Activated CD4-positive, alpha-beta T cell treated with anti-CD3 and anti-CD28 coated beads for 36 hours (primary cell): ENCODE measurements at regions not wholly inside any gene's neighbourhood (a gene's known extent, or its start where the extent isn't known, plus 50 kb on each side); places are given as distances from the start of the nearest gene placed in this dataset.

Experiments
- ATAC-seq: fragments of 200-7000 bp; cut with Tn5 transposase; one replicate; pipeline ENCODE4 v1.10.0; 2021; ENCODE audit warnings: mild to moderate bottlenecking, moderate library complexity
- CTCF ChIA-PET: fragments of 350-600 bp; sonication (Branson Sonifier 250); formaldehyde crosslinking; loops from one replicate; lab custom pipeline; 2021; ENCODE audit warnings: antibody characterized with exemption; lab: Charles Lee
- POLR2A ChIA-PET: fragments of 350-600 bp; sonication (Branson Sonifier 250); formaldehyde crosslinking; loops from one replicate; lab custom pipeline; 2021; ENCODE audit warnings: antibody characterized with exemption, inconsistent platforms; lab: Charles Lee
- DNase-seq: peaks from one replicate; pipeline ENCODE4 v3.0.0-alpha.2; 2020
- H3K27ac Mint-ChIP-seq: one replicate; pipeline ENCODE4 v1.8.0; 2021; ENCODE audit warnings: mixed read lengths
- H3K27me3 Mint-ChIP-seq: one replicate; pipeline ENCODE4 v1.8.0; 2021; ENCODE audit warnings: mixed read lengths
- H3K36me3 Mint-ChIP-seq: one replicate; pipeline ENCODE4 v1.8.0; 2021; ENCODE audit warnings: low read depth, mixed read lengths
- H3K4me1 Mint-ChIP-seq: one replicate; pipeline ENCODE4 v1.8.0; 2021; ENCODE audit warnings: mixed read lengths
- H3K4me3 Mint-ChIP-seq: one replicate; pipeline ENCODE4 v1.8.0; 2021; ENCODE audit warnings: mild to moderate bottlenecking, moderate library complexity, mixed read lengths
- H3K9me3 Mint-ChIP-seq: one replicate; pipeline ENCODE4 v1.8.0; 2021; ENCODE audit warnings: low read depth, mixed read lengths
- intact Hi-C, 2 experiments: fragments of 100-400 bp; cut with DNase I in 1 of 2; cut with micrococcal nuclease in 1 of 2; formaldehyde crosslinking; loops; one replicate each; pipeline versions ENCODE4 v1.14.2 to v1.15.1; 2022 to 2024; cut with DNase I, micrococcal nuclease

- Mint-ChIP-seq H3K9me3 (no peaks in the 10 kb centered on the region), H3K27ac (no peak overlapping the region), H3K4me1 (no peaks in the 10 kb centered on the region), H3K27me3 (peaks cover 3% of the 10 kb centered on the region), H3K36me3 (no peaks in the 10 kb centered on the region), H3K4me3 (no peak overlapping the region)
- ATAC-seq = no peak
- CTCF ChIA-PET = no interaction called here
- intact Hi-C loops = no loop called here
- DNase-seq = no peak
- POLR2A ChIA-PET = no interaction called here
Measured at GRCh38 chr4:56118055-56118454, 169.3 kb downstream of the CEP135 start.

GRCh38 chr4:56115898-56116297 lies 167.2 kb downstream of the CEP135 start:
- POLR2A ChIA-PET = no interaction called here
- DNase-seq (no peak), ATAC-seq (no peak)
- Mint-ChIP-seq H3K27ac (no peak overlapping the region), H3K9me3 (no peaks in the 10 kb centered on the region), H3K4me1 (peaks cover 4% of the 10 kb centered on the region), H3K36me3 (no peaks in the 10 kb centered on the region), H3K27me3 (no peaks in the 10 kb centered on the region), H3K4me3 (no peak overlapping the region)
- CTCF ChIA-PET = no interaction called here
- intact Hi-C loops = no loop called here

GRCh38 chr4:56112377-56112776 lies 163.6 kb downstream of the CEP135 start:
- ChIA-PET POLR2A (no interaction called here), CTCF (interaction anchor here (0.7 kb wide), 1 partner anchor 24 kb away, joined by 3 read pairs; no protein-coding TSS in a partner anchor)
- intact Hi-C loops = no loop called here
- no peaks in the 10 kb centered on the region for H3K36me3 Mint-ChIP-seq
- ATAC-seq (no peak), DNase-seq (no peak)
- no peaks in the 10 kb centered on the region for H3K9me3 Mint-ChIP-seq
- H3K27me3 Mint-ChIP-seq = no peaks in the 10 kb centered on the region
- peaks cover 9% of the 10 kb centered on the region for H3K4me1 Mint-ChIP-seq
- H3K4me3 Mint-ChIP-seq = no peak overlapping the region
- H3K27ac Mint-ChIP-seq = no peak overlapping the region

- Mint-ChIP-seq H3K27me3 (no peaks in the 10 kb centered on the region), H3K27ac (no peak overlapping the region), H3K4me3 (no peak overlapping the region), H3K36me3 (no peaks in the 10 kb centered on the region), H3K9me3 (no peaks in the 10 kb centered on the region), H3K4me1 (peaks cover 9% of the 10 kb centered on the region)
- no peak for DNase-seq
- no peak for ATAC-seq
- intact Hi-C loops = no loop called here
- CTCF ChIA-PET = interaction anchor here (1.2 kb wide), 1 partner anchor 23 kb away, joined by 3 read pairs; no protein-coding TSS in a partner anchor
- POLR2A ChIA-PET = no interaction called here
Measured at GRCh38 chr4:56106180-56107147, 157.7 kb downstream of the CEP135 start.

GRCh38 chr4:56104188-56104587 lies 155.4 kb downstream of the CEP135 start:
- Mint-ChIP-seq H3K27ac (no peak overlapping the region), H3K36me3 (no peaks in the 10 kb centered on the region), H3K4me3 (no peak overlapping the region), H3K27me3 (no peaks in the 10 kb centered on the region), H3K9me3 (no peaks in the 10 kb centered on the region), H3K4me1 (no peaks in the 10 kb centered on the region)
- ATAC-seq (no peak), DNase-seq (no peak)
- intact Hi-C loops = no loop called here
- CTCF ChIA-PET = no interaction called here
- POLR2A ChIA-PET = no interaction called here

GRCh38 chr4:56102601-56103000 lies 153.9 kb downstream of the CEP135 start:
- Mint-ChIP-seq H3K27me3 (no peaks in the 10 kb centered on the region), H3K4me1 (no peaks in the 10 kb centered on the region), H3K36me3 (no peaks in the 10 kb centered on the region), H3K4me3 (no peak overlapping the region), H3K9me3 (no peaks in the 10 kb centered on the region), H3K27ac (no peak overlapping the region)
- no peak for ATAC-seq
- intact Hi-C loops = no loop called here
- DNase-seq = no peak
- ChIA-PET CTCF (no interaction called here), POLR2A (no interaction called here)

- Mint-ChIP-seq H3K27ac (no peak overlapping the region), H3K4me1 (no peaks in the 10 kb centered on the region), H3K9me3 (no peaks in the 10 kb centered on the region), H3K27me3 (no peaks in the 10 kb centered on the region), H3K36me3 (no peaks in the 10 kb centered on the region), H3K4me3 (no peak overlapping the region)
- intact Hi-C loops = no loop called here
- ATAC-seq (no peak), DNase-seq (no peak)
- CTCF ChIA-PET = no interaction called here
- POLR2A ChIA-PET = no interaction called here
Measured at GRCh38 chr4:56099378-56099786, 150.6 kb downstream of the CEP135 start.

GRCh38 chr4:56093576-56093975 lies 144.8 kb downstream of the CEP135 start:
- H3K36me3 Mint-ChIP-seq = no peaks in the 10 kb centered on the region
- H3K4me3 Mint-ChIP-seq = no peak overlapping the region
- DNase-seq (no peak), ATAC-seq (no peak)
- intact Hi-C loops = no loop called here
- H3K27me3 Mint-ChIP-seq = peaks cover 3% of the 10 kb centered on the region
- ChIA-PET POLR2A (no interaction called here), CTCF (no interaction called here)
- H3K9me3 Mint-ChIP-seq = no peaks in the 10 kb centered on the region
- no peaks in the 10 kb centered on the region for H3K4me1 Mint-ChIP-seq
- H3K27ac Mint-ChIP-seq = no peak overlapping the region

GRCh38 chr4:56092540-56092939 lies 143.8 kb downstream of the CEP135 start:
- Mint-ChIP-seq H3K27ac (no peak overlapping the region), H3K36me3 (no peaks in the 10 kb centered on the region), H3K4me1 (no peaks in the 10 kb centered on the region), H3K27me3 (peaks cover 3% of the 10 kb centered on the region), H3K9me3 (no peaks in the 10 kb centered on the region), H3K4me3 (no peak overlapping the region)
- ChIA-PET CTCF (interaction anchor here (0.6 kb wide), 1 partner anchor 146 kb away, joined by 3 read pairs; no protein-coding TSS in a partner anchor), POLR2A (no interaction called here)
- ATAC-seq (no peak), DNase-seq (no peak)
- intact Hi-C loops = no loop called here

GRCh38 chr4:56086561-56086960 lies 137.8 kb downstream of the CEP135 start:
- no peaks in the 10 kb centered on the region for H3K4me1 Mint-ChIP-seq
- ChIA-PET CTCF (no interaction called here), POLR2A (no interaction called here)
- H3K9me3 Mint-ChIP-seq = no peaks in the 10 kb centered on the region
- no peak for DNase-seq
- ATAC-seq = no peak
- intact Hi-C loops = no loop called here
- no peaks in the 10 kb centered on the region for H3K36me3 Mint-ChIP-seq
- H3K4me3 Mint-ChIP-seq = no peak overlapping the region
- H3K27ac Mint-ChIP-seq = no peak overlapping the region
- H3K27me3 Mint-ChIP-seq = no peaks in the 10 kb centered on the region

- no peak for ATAC-seq
- H3K9me3 Mint-ChIP-seq = no peaks in the 10 kb centered on the region
- H3K36me3 Mint-ChIP-seq = no peaks in the 10 kb centered on the region
- intact Hi-C loops = no loop called here
- no peaks in the 10 kb centered on the region for H3K27me3 Mint-ChIP-seq
- H3K4me1 Mint-ChIP-seq = no peaks in the 10 kb centered on the region
- H3K27ac Mint-ChIP-seq = no peak overlapping the region
- POLR2A ChIA-PET = no interaction called here
- DNase-seq = no peak
- CTCF ChIA-PET = no interaction called here
- no peak overlapping the region for H3K4me3 Mint-ChIP-seq
Measured at GRCh38 chr4:56086073-56086541, 137.4 kb downstream of the CEP135 start.

- ATAC-seq (no peak), DNase-seq (no peak)
- ChIA-PET CTCF (interaction anchor here (0.5 kb wide), 1 partner anchor 25 kb away, joined by 3 read pairs; no protein-coding TSS in a partner anchor), POLR2A (no interaction called here)
- Mint-ChIP-seq H3K36me3 (no peaks in the 10 kb centered on the region), H3K4me1 (no peaks in the 10 kb centered on the region), H3K4me3 (no peak overlapping the region), H3K9me3 (no peaks in the 10 kb centered on the region), H3K27me3 (no peaks in the 10 kb centered on the region), H3K27ac (no peak overlapping the region)
- intact Hi-C loops = no loop called here
Measured at GRCh38 chr4:56085275-56085674, 136.5 kb downstream of the CEP135 start.
